ENCODE measurements at regions not wholly inside any gene's neighbourhood (a gene's known extent, or its start where the extent isn't known, plus 50 kb on each side); places are given as distances from the start of the nearest gene placed in this dataset.

GRCh38 chr6:145312481-145312880 is 422.8 kb downstream of the EPM2A start:
- no peak overlapping the region for H3K27ac Mint-ChIP-seq (ENCODE audit: unreplicated experiment)
- no peaks in the 10 kb centered on the region for H3K36me3 Mint-ChIP-seq (ENCODE audit: low read depth, unreplicated experiment)
- H3K4me1 Mint-ChIP-seq (ENCODE audit: unreplicated experiment) = peaks cover 6% of the 10 kb centered on the region
- DNase-seq (ENCODE audit: low spot score) = no peak
- H3K9me3 Mint-ChIP-seq (ENCODE audit: unreplicated experiment) = no peaks in the 10 kb centered on the region
- no peak for TF ChIP-seq CTCF (IDR thresholded peaks at IDR 0.05; ENCODE audit: unreplicated experiment)
- peaks cover 3% of the 10 kb centered on the region for H3K27me3 Mint-ChIP-seq (ENCODE audit: unreplicated experiment)
- H3K4me3 Mint-ChIP-seq (ENCODE audit: unreplicated experiment) = no peak overlapping the region

- Mint-ChIP-seq H3K27ac (ENCODE audit: unreplicated experiment) (no peak overlapping the region), H3K27me3 (ENCODE audit: unreplicated experiment) (peaks cover 3% of the 10 kb centered on the region), H3K4me3 (ENCODE audit: unreplicated experiment) (no peak overlapping the region), H3K9me3 (ENCODE audit: unreplicated experiment) (no peaks in the 10 kb centered on the region), H3K4me1 (ENCODE audit: unreplicated experiment) (peaks cover 6% of the 10 kb centered on the region), H3K36me3 (ENCODE audit: low read depth, unreplicated experiment) (no peaks in the 10 kb centered on the region)
- TF ChIP-seq CTCF (IDR thresholded peaks at IDR 0.05; ENCODE audit: unreplicated experiment) = no peak
- no peak for DNase-seq (ENCODE audit: low spot score)
Observed at GRCh38 chr6:145313041-145313855, 422.1 kb downstream of the EPM2A start.

- Mint-ChIP-seq H3K27me3 (ENCODE audit: unreplicated experiment) (peaks cover 3% of the 10 kb centered on the region), H3K27ac (ENCODE audit: unreplicated experiment) (no peak overlapping the region), H3K9me3 (ENCODE audit: unreplicated experiment) (no peaks in the 10 kb centered on the region), H3K4me1 (ENCODE audit: unreplicated experiment) (peaks cover 4% of the 10 kb centered on the region), H3K4me3 (ENCODE audit: unreplicated experiment) (no peak overlapping the region), H3K36me3 (ENCODE audit: low read depth, unreplicated experiment) (no peaks in the 10 kb centered on the region)
- no peak for DNase-seq (ENCODE audit: low spot score)
- no peak for TF ChIP-seq CTCF (IDR thresholded peaks at IDR 0.05; ENCODE audit: unreplicated experiment)
Observed at GRCh38 chr6:145315982-145316600, 419.2 kb downstream of the EPM2A start.

GRCh38 chr6:145318952-145319351 is 416.4 kb downstream of the EPM2A start:
- H3K4me1 Mint-ChIP-seq (ENCODE audit: unreplicated experiment) = no peaks in the 10 kb centered on the region
- no peaks in the 10 kb centered on the region for H3K36me3 Mint-ChIP-seq (ENCODE audit: low read depth, unreplicated experiment)
- no peak overlapping the region for H3K27ac Mint-ChIP-seq (ENCODE audit: unreplicated experiment)
- peaks cover 3% of the 10 kb centered on the region for H3K27me3 Mint-ChIP-seq (ENCODE audit: unreplicated experiment)
- no peak for DNase-seq (ENCODE audit: low spot score)
- TF ChIP-seq CTCF (IDR thresholded peaks at IDR 0.05; ENCODE audit: unreplicated experiment) = no peak
- no peak overlapping the region for H3K4me3 Mint-ChIP-seq (ENCODE audit: unreplicated experiment)
- H3K9me3 Mint-ChIP-seq (ENCODE audit: unreplicated experiment) = no peaks in the 10 kb centered on the region

GRCh38 chr6:145319605-145320004 is 415.7 kb downstream of the EPM2A start:
- DNase-seq (ENCODE audit: low spot score) = no peak
- Mint-ChIP-seq H3K4me3 (ENCODE audit: unreplicated experiment) (no peak overlapping the region), H3K4me1 (ENCODE audit: unreplicated experiment) (no peaks in the 10 kb centered on the region), H3K9me3 (ENCODE audit: unreplicated experiment) (no peaks in the 10 kb centered on the region), H3K36me3 (ENCODE audit: low read depth, unreplicated experiment) (no peaks in the 10 kb centered on the region), H3K27me3 (ENCODE audit: unreplicated experiment) (peaks cover 3% of the 10 kb centered on the region), H3K27ac (ENCODE audit: unreplicated experiment) (no peak overlapping the region)
- TF ChIP-seq CTCF (IDR thresholded peaks at IDR 0.05; ENCODE audit: unreplicated experiment) = no peak

Data from endothelial cell (in vitro differentiated cells).